NT2/D1 (cell line): ENCODE measurements at regions not wholly inside any gene's neighbourhood (a gene's known extent, or its start where the extent isn't known, plus 50 kb on each side); places are given as distances from the start of the nearest gene placed in this dataset.

Experiments
- SUZ12 ChIP-seq: IDR thresholded peaks from 2 replicates; pipeline ENCODE4 v1.6.1; 2011; ENCODE audit not compliant: insufficient read length, insufficient read depth; ENCODE audit errors: extremely low read depth
- YY1 ChIP-seq: IDR thresholded peaks from 2 replicates; pipeline ENCODE4 v1.6.1; 2011; ENCODE audit not compliant: insufficient read length, insufficient read depth
- ZNF274 ChIP-seq: IDR thresholded peaks from 2 replicates; pipeline ENCODE4 v1.6.1; 2011; ENCODE audit warnings: mild to moderate bottlenecking, low read depth, low read length

DNA sequence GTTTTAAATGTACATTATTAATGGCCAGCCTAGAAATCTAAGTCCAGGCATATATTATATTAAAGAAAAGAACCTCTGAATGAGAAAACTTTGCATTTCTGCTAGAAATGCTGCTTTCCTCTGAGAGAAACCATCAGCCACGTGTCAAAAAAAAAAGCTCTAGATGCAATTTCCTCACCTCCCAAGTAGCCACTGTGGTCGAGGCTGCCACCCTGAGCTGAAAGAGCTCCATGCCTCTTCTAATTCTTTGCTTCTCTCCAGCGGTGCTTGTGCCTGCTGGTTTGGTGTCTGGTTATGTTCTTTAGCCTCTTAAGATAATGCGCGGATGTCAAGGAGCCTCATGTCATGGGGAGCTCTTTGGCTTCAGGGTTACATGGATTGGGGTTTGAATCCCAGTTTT lies 316.0 kb downstream of the TFAP2C start:
- no peak for TF ChIP-seq YY1
- no peak for TF ChIP-seq ZNF274
- TF ChIP-seq SUZ12, result no peak
